ENCODE measurements at regions not wholly inside any gene's neighbourhood (a gene's known extent, or its start where the extent isn't known, plus 50 kb on each side); places are given as distances from the start of the nearest gene placed in this dataset.

GRCh38 chr20:23211164-23211563 is 125.0 kb upstream of the CD93 start:
- 71 to 90% (median 87%) methylated on average over 3 of the region's 3 CpGs for WGBS, 4 donors
- TF ChIP-seq CTCF (IDR thresholded peaks at IDR 0.05), result no peak
- TF ChIP-seq POLR2A (IDR thresholded peaks at IDR 0.05), result no peak
- no peak for DNase-seq
- no peak for ATAC-seq
- Histone ChIP-seq H3K4me3 (no peak overlapping the region), H3K36me3 (no peaks in the 10 kb centered on the region), H3K9me3 (no peaks in the 10 kb centered on the region), H3K27me3 (no peaks in the 10 kb centered on the region), H3K27ac (no peak overlapping the region), H3K4me1 (peaks cover under 1 to 13% (median 5%) of the 10 kb centered on the region in 12 donors)
- intact Hi-C loops (cut with DNase I), result no loop called here

- TF ChIP-seq POLR2A (IDR thresholded peaks at IDR 0.05) (no peak), CTCF (IDR thresholded peaks at IDR 0.05) (no peak)
- Histone ChIP-seq H3K4me1 (peaks cover 13 to 43% (median 29%) of the 10 kb centered on the region in 12 donors), H3K36me3 (no peaks in the 10 kb centered on the region), H3K27ac (no peak overlapping the region), H3K4me3 (no peak overlapping the region), H3K9me3 (no peaks in the 10 kb centered on the region), H3K27me3 (no peaks in the 10 kb centered on the region)
- no peak for ATAC-seq
- intact Hi-C loops (cut with DNase I), result loop anchor here in 4 of 10 donors (10.0 kb wide), 1 partner anchor 153 kb away; no protein-coding TSS in a partner anchor
- 79 to 100% (median 95%) methylated on average over 1 of the region's 1 CpG for WGBS, 4 donors
- DNase-seq, result no peak
Measured at GRCh38 chr20:23207826-23208540, 121.9 kb upstream of the CD93 start.

- Histone ChIP-seq H3K27ac (no peak overlapping the region), H3K4me1 (peaks cover 13 to 53% (median 34%) of the 10 kb centered on the region in 12 donors), H3K4me3 (no peak overlapping the region), H3K36me3 (no peaks in the 10 kb centered on the region), H3K9me3 (no peaks in the 10 kb centered on the region), H3K27me3 (no peaks in the 10 kb centered on the region)
- intact Hi-C loops (cut with DNase I), result loop anchor here in 4 of 10 donors (10.0 kb wide), 1 partner anchor 152 kb away; no protein-coding TSS in a partner anchor
- 88 to 91% (median 89%) methylated on average over 7 of the region's 7 CpGs for WGBS, 4 donors
- ATAC-seq, result no peak
- no peak for DNase-seq
- TF ChIP-seq POLR2A (IDR thresholded peaks at IDR 0.05) (no peak), CTCF (IDR thresholded peaks at IDR 0.05) (no peak)
Measured at GRCh38 chr20:23206995-23207394, 120.9 kb upstream of the CD93 start.

GRCh38 chr20:23206061-23206460 is 119.9 kb upstream of the CD93 start:
- TF ChIP-seq POLR2A (IDR thresholded peaks at IDR 0.05), result no peak
- no peak for TF ChIP-seq CTCF (IDR thresholded peaks at IDR 0.05)
- ATAC-seq, result no peak
- DNase-seq, result no peak
- Histone ChIP-seq H3K27ac (peak overlapping the region; percentile 47 to 92 (median 77)), H3K4me3 (no peak overlapping the region), H3K4me1 (peaks cover 15 to 61% (median 34%) of the 10 kb centered on the region in 12 donors), H3K27me3 (no peaks in the 10 kb centered on the region), H3K36me3 (no peaks in the 10 kb centered on the region), H3K9me3 (no peaks in the 10 kb centered on the region)
- 85 to 94% (median 92%) methylated on average over 2 of the region's 2 CpGs; no CpG with 5 or more reads in 1 of the 4 donors for WGBS, 4 donors
- intact Hi-C loops (cut with DNase I), result loop anchor here in 4 of 10 donors (10.0 kb wide), 1 partner anchor 151 kb away; no protein-coding TSS in a partner anchor

All from heart left ventricle (tissue), 16 donors.